K562 (cell line): ENCODE measurements at regions not wholly inside any gene's neighbourhood (a gene's known extent, or its start where the extent isn't known, plus 50 kb on each side); places are given as distances from the start of the nearest gene placed in this dataset.

Source experiments
- ATAC-seq: fragments of 200-7000 bp; cut with Tn5 transposase; 3 replicates; pipeline ENCODE4 v1.9.1; 2020; ENCODE audit warnings: moderate library complexity
- BruUV-seq: library from RNA; stranded (reverse); fragments of 400-500 nt; replicated peaks from 2 replicates; lab custom pipeline; 2021; lab: Mats Ljungman, UMichigan
- CTCF ChIA-PET: fragments of 300-600 bp; formaldehyde crosslinking; extraction: SDS; loops from one replicate; lab custom pipeline; 2021; ENCODE audit warnings: low intra/inter-chr PET ratio; lab: Yijun Ruan, JAX
- POLR2A ChIA-PET: fragments of 300-600, 350-650 bp; sonication (Branson Sonifier 250); formaldehyde crosslinking; extraction: SDS; loops from one replicate; lab custom pipeline; 2021; ENCODE audit warnings: antibody characterized with exemption, inconsistent platforms; lab: Yijun Ruan, JAX
- DNase-seq, 4 experiments: peaks; one replicate each; pipeline versions ENCODE4 v3.0.0 to v3.0.0-alpha.2; 2011 to 2018; ENCODE audit warnings: low spot score in 3 of 4, mixed read lengths in 3 of 4; ENCODE audit errors: extremely low read depth in 1 of 4
- FAIRE-seq: peaks from 2 replicates; lab custom pipeline; 2011; peaks lifted over from hg19 to GRCh38; lab: Jason Lieb, UNC
- H2AFZ ChIP-seq: 2 replicates; pipeline ENCODE4 v1.6.0; 2011; ENCODE audit warnings: low read depth, low read length, control low read depth, inconsistent platforms
- H3K27ac ChIP-seq: fragments of 200-600 bp; 3 replicates; pipeline ENCODE4 v1.8.0; 2011; ENCODE audit warnings: low read depth, mild to moderate bottlenecking, control low read depth, inconsistent platforms, low read length, moderate library complexity, mixed read lengths; ENCODE audit errors: extremely low read depth
- H3K27me3 ChIP-seq, 2 experiments: fragments of 300-600 bp in 1 of 2; 2 replicates in 1 of 2; 3 replicates in 1 of 2; pipeline versions ENCODE4 v1.6.0 to v1.8.0; 2011; ENCODE audit warnings: inconsistent platforms in 2 of 2, low read length in 2 of 2, mild to moderate bottlenecking in 1 of 2, mixed read lengths in 1 of 2, moderate library complexity in 1 of 2; ENCODE audit not compliant: control insufficient read depth in 2 of 2, insufficient read depth in 2 of 2
- H3K36me3 ChIP-seq: fragments of 300-600 bp; 3 replicates; pipeline ENCODE4 v1.8.0; 2011; ENCODE audit warnings: mild to moderate bottlenecking, low read length, inconsistent platforms; ENCODE audit not compliant: control insufficient read depth, insufficient read depth
- H3K4me1 ChIP-seq, 2 experiments: fragments of 200-600 bp in 1 of 2; replicated peaks in 1 of 2; 2 replicates in 1 of 2; 3 replicates in 1 of 2; pipeline versions ENCODE4 v1.5.1 to v1.8.0; 2011; ENCODE audit warnings: inconsistent platforms in 2 of 2, low read length in 2 of 2, mild to moderate bottlenecking in 1 of 2, mixed read lengths in 1 of 2, moderate library complexity in 1 of 2; ENCODE audit not compliant: control insufficient read depth in 2 of 2, insufficient read depth in 2 of 2
- H3K4me2 ChIP-seq: 2 replicates; pipeline ENCODE4 v1.6.1; 2011; ENCODE audit warnings: low read length, control low read depth, inconsistent platforms, mixed read lengths; ENCODE audit not compliant: insufficient read depth
- H3K4me3 ChIP-seq: fragments of 200-600 bp; sonication (generic), shearing (Covaris generic); 2 replicates; pipeline ENCODE4 v1.5.1; 2016; ENCODE audit warnings: control low read depth, inconsistent platforms
- H3K79me2 ChIP-seq: fragments of 200-600 bp; 3 replicates; pipeline ENCODE4 v1.8.0; 2011; ENCODE audit warnings: low read length, inconsistent platforms; ENCODE audit not compliant: control insufficient read depth, insufficient read depth
- H3K9ac ChIP-seq, 2 experiments: 2 replicates each; pipeline versions ENCODE4 v1.6.0 to v1.6.1; 2011; ENCODE audit warnings: low read depth in 2 of 2, low read length in 2 of 2, control low read depth in 1 of 2, inconsistent platforms in 1 of 2, mild to moderate bottlenecking in 1 of 2, mixed read lengths in 1 of 2; ENCODE audit not compliant: insufficient read depth in 1 of 2
- H3K9me1 ChIP-seq: one replicate; pipeline ENCODE4 v1.6.0; 2011; ENCODE audit warnings: inconsistent platforms, mild to moderate bottlenecking, low read length, moderate library complexity; ENCODE audit not compliant: control insufficient read depth, insufficient read depth
- H3K9me3 ChIP-seq: replicated peaks from 2 replicates; pipeline ENCODE4 v1.5.1; 2011; ENCODE audit warnings: low read depth, low read length, inconsistent platforms; ENCODE audit not compliant: control insufficient read depth, insufficient read depth
- H4K20me1 ChIP-seq: replicated peaks from 2 replicates; pipeline ENCODE4 v1.6.1; 2011; ENCODE audit warnings: low read length, inconsistent platforms, mixed read lengths; ENCODE audit not compliant: control insufficient read depth, insufficient read depth
- CTCFL ChIP-seq: IDR thresholded peaks from 2 replicates; pipeline ENCODE4 v1.6.1; 2011; ENCODE audit warnings: borderline replicate concordance, low read depth, mild to moderate bottlenecking, moderate library complexity, low read length; ENCODE audit not compliant: insufficient read depth, poor library complexity, severe bottlenecking
- ETV6 ChIP-seq, 3 experiments: fragments of 150-350 bp in 1 of 3; sonication (generic) in 1 of 3; formaldehyde crosslinking in 1 of 3; IDR thresholded peaks; 2 replicates each; pipeline versions ENCODE4 v1.6.1 to v1.8.0; 2014 to 2022; ENCODE audit warnings: borderline replicate concordance in 2 of 3, low read depth in 2 of 3, antibody characterized with exemption in 1 of 3, low read length in 1 of 3, mild to moderate bottlenecking in 1 of 3, missing genetic modification reagents in 1 of 3
- FUS ChIP-seq: fragments of 200-400 bp; formaldehyde crosslinking; optimal IDR thresholded peaks from 2 replicates; pipeline ENCODE3; 2017; ENCODE audit warnings: low read depth, low read length
- HDAC1 ChIP-seq, 2 experiments: fragments of 450-650 bp; IDR thresholded peaks; 2 replicates each; pipeline ENCODE4 v1.6.1; 2016 to 2017; ENCODE audit warnings: inconsistent platforms in 1 of 2, mild to moderate bottlenecking in 1 of 2, moderate library complexity in 1 of 2
- HMG20B ChIP-seq: fragments of 250-450 bp; sonication (Bioruptor Pico); IDR thresholded peaks from 2 replicates; pipeline ENCODE4 v1.5.0; 2021; ENCODE audit warnings: mild to moderate bottlenecking
- JUN ChIP-seq, 2 experiments: sonication (generic) in 1 of 2; formaldehyde crosslinking in 1 of 2; IDR thresholded peaks; 2 replicates each; pipeline versions ENCODE4 v1.6.1 to v1.8.0; 2012 to 2022; ENCODE audit warnings: borderline replicate concordance in 2 of 2, mild to moderate bottlenecking in 2 of 2, improper control_type of control experiment in 1 of 2, low read depth in 1 of 2, low read length in 1 of 2, missing genetic modification reagents in 1 of 2
- MCM2 ChIP-seq: fragments of 450-650 bp; IDR thresholded peaks from 2 replicates; pipeline ENCODE4 v1.6.1; 2017; ENCODE audit warnings: low read depth, mild to moderate bottlenecking
- POLR2AphosphoS2 ChIP-seq: IDR thresholded peaks from 2 replicates; pipeline ENCODE4 v1.6.1; 2012; ENCODE audit warnings: low read length, improper control_type of control experiment
- TFAM ChIP-seq: fragments of 250-450 bp; sonication (Bioruptor Pico); conservative IDR thresholded peaks from 2 replicates; pipeline ENCODE4 v1.5.0; 2021; ENCODE audit warnings: mild to moderate bottlenecking, moderate library complexity
- THRAP3 ChIP-seq: fragments of 450-650 bp; IDR thresholded peaks from 2 replicates; pipeline ENCODE4 v1.6.1; 2016; ENCODE audit warnings: mild to moderate bottlenecking, inconsistent platforms, borderline replicate concordance
- ZNF143 ChIP-seq: sonication (generic); formaldehyde crosslinking; IDR thresholded peaks from 2 replicates; pipeline ENCODE4 v1.9.0; 2022; ENCODE audit warnings: mild to moderate bottlenecking, missing genetic modification reagents
- ZNF77 ChIP-seq: fragments of 250-450 bp; sonication (Bioruptor Pico); IDR thresholded peaks from 2 replicates; pipeline ENCODE4 v1.5.0; 2020
- ZNF830 ChIP-seq: fragments of 250-450 bp; sonication (Bioruptor Pico); IDR thresholded peaks from 2 replicates; pipeline ENCODE4 v1.5.0; 2021; ENCODE audit warnings: mild to moderate bottlenecking
- WGBS: fragments of 100-300 bp; shearing (Covaris generic); methylation state at CpG from one replicate; pipeline ENCODE4 v1.1.6; 2016; ENCODE audit warnings: low coverage, mixed read lengths; ENCODE audit not compliant: insufficient coverage; ENCODE audit errors: missing lambda C conversion rate; 5-methylcytosine and 5-hydroxymethylcytosine counted together
- in situ Hi-C: fragments of 300-500 bp; cut with MboI; formaldehyde crosslinking; loops from 4 replicates; pipeline ENCODE4 v1.15.0; 2018; ENCODE audit warnings: inconsistent platforms, mixed read lengths
- intact Hi-C: fragments of 100-400 bp; cut with micrococcal nuclease; formaldehyde crosslinking; loops from 2 replicates; pipeline ENCODE4 v1.14.2; 2022
- TF ChIP-seq, protein P1 (sequence below): fragments of 150-350 bp; conservative IDR thresholded peaks from 2 replicates; pipeline ENCODE4 v1.6.1; 2014; ENCODE audit warnings: low read length
- TF ChIP-seq, protein P2 (sequence below): sonication (generic); formaldehyde crosslinking; IDR thresholded peaks from 2 replicates; pipeline ENCODE4 v1.8.0; 2022; ENCODE audit warnings: mild to moderate bottlenecking, low read depth, missing genetic modification reagents

- Histone ChIP-seq H3K9me3 (no peaks in the 10 kb centered on the region; the same call in 1 of the 2 replicates), H3K27me3 (no peaks in the 10 kb centered on the region), H4K20me1 (no peaks in the 10 kb centered on the region), H3K36me3 (no peaks in the 10 kb centered on the region), H3K27ac (no peak overlapping the region), H3K4me2 (no peak overlapping the region), H2AFZ (no peak overlapping the region), H3K79me2 (no peaks in the 10 kb centered on the region), H3K9ac (no peak overlapping the region), H3K9me1 (no peaks in the 10 kb centered on the region), H3K4me3 (no peak overlapping the region), H3K4me1 (no peaks in the 10 kb centered on the region)
- 0% methylated on average over 2 of the region's 2 CpGs for WGBS
- POLR2A ChIA-PET = no interaction called here
- FAIRE-seq = no peak
- in situ Hi-C loops = no loop called here
- CTCF ChIA-PET = no interaction called here
- no TSS peak for BruUV-seq
- DNase-seq = no peak
- ATAC-seq = no peak
- intact Hi-C loops = no loop called here
- TF ChIP-seq HDAC1 (IDR thresholded peaks at IDR 0.05) (no peak), HMG20B (CRISPR knock-in tag) (no peak), FUS (no peak), MCM2 (no peak), POLR2AphosphoS2 (no peak), ZNF830 (CRISPR knock-in tag) (no peak), TFAM (CRISPR knock-in tag) (no peak), ETV6 (IDR thresholded peaks at IDR 0.05; ENCODE audit: borderline replicate concordance in 1 of 2, low read depth in 2 of 2, low read length in 1 of 2) (no peak), ETV6 (CRISPR knock-in tag; IDR thresholded peaks at IDR 0.05; ENCODE audit: borderline replicate concordance) (no peak), CTCFL (no peak), ZNF143 (CRISPR knock-in tag) (no peak), THRAP3 (no peak), ZNF77 (no peak), JUN (IDR thresholded peaks at IDR 0.05; ENCODE audit: borderline replicate concordance, low read depth, low read length) (no peak), JUN (CRISPR knock-in tag; IDR thresholded peaks at IDR 0.05; ENCODE audit: borderline replicate concordance) (no peak)
- TF ChIP-seq, protein P1, sequence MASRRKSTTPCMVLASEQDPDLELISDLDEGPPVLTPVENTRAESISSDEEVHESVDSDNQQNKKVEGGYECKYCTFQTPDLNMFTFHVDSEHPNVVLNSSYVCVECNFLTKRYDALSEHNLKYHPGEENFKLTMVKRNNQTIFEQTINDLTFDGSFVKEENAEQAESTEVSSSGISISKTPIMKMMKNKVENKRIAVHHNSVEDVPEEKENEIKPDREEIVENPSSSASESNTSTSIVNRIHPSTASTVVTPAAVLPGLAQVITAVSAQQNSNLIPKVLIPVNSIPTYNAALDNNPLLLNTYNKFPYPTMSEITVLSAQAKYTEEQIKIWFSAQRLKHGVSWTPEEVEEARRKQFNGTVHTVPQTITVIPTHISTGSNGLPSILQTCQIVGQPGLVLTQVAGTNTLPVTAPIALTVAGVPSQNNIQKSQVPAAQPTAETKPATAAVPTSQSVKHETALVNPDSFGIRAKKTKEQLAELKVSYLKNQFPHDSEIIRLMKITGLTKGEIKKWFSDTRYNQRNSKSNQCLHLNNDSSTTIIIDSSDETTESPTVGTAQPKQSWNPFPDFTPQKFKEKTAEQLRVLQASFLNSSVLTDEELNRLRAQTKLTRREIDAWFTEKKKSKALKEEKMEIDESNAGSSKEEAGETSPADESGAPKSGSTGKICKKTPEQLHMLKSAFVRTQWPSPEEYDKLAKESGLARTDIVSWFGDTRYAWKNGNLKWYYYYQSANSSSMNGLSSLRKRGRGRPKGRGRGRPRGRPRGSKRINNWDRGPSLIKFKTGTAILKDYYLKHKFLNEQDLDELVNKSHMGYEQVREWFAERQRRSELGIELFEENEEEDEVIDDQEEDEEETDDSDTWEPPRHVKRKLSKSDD = no peak
- TF ChIP-seq, protein P2, sequence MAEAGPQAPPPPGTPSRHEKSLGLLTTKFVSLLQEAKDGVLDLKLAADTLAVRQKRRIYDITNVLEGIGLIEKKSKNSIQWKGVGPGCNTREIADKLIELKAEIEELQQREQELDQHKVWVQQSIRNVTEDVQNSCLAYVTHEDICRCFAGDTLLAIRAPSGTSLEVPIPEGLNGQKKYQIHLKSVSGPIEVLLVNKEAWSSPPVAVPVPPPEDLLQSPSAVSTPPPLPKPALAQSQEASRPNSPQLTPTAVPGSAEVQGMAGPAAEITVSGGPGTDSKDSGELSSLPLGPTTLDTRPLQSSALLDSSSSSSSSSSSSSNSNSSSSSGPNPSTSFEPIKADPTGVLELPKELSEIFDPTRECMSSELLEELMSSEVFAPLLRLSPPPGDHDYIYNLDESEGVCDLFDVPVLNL = no peak
These were observed 363.6 kb upstream of the CWC22 start for GRCh38 chr2:180370511-180371205.
